ENCODE measurements at regions not wholly inside any gene's neighbourhood (a gene's known extent, or its start where the extent isn't known, plus 50 kb on each side); places are given as distances from the start of the nearest gene placed in this dataset.

DNA sequence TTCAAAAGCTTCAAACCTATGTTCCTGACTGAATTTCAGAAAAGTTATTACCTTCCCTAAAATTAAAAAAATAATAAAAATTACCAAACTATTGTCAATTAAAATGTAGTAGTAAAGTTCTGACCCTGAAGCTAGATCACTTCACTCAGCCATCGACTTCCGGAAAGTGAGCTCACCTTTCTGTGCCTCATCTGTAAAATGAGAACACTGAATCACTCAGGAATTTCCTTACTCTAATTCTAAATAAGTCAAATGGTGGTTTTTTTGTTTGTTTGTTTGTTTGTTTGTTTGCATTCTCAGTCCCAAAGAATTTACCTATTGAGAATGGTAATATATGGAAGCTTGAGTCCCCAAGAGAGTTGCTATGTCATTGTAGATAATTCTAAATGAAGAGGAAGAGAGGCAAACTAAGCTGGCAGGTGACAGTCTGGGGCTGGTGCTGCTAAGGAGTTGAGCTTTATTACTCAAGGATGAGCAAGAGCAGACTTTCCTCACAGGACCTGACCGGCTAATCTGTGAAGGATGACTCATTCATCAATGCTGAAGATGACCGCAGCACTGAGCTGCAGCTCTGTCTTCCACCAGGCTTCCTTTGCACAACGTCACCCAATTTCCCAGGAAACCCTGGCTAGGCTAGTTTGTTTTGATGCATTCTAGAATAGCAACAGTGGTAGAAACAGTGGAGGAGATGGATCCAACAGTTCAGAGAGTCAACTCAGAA is 248.8 kb downstream of the RAB38 start:
- BruUV-seq (replicated peaks), result TSS peak; percentile 75
- no peaks in the 10 kb centered on the region for H3K27me3 Mint-ChIP-seq (ENCODE audit: insufficient read depth, unreplicated experiment)
- peak overlapping the region; percentile 24 for H3K27ac Mint-ChIP-seq (ENCODE audit: low read depth, unreplicated experiment)
- DNase-seq (ENCODE audit: unreplicated experiment), result peak; percentile 85
- H3K4me1 Mint-ChIP-seq (ENCODE audit: insufficient read depth, unreplicated experiment), result peaks cover 6% of the 10 kb centered on the region
- TF ChIP-seq, protein P1, sequence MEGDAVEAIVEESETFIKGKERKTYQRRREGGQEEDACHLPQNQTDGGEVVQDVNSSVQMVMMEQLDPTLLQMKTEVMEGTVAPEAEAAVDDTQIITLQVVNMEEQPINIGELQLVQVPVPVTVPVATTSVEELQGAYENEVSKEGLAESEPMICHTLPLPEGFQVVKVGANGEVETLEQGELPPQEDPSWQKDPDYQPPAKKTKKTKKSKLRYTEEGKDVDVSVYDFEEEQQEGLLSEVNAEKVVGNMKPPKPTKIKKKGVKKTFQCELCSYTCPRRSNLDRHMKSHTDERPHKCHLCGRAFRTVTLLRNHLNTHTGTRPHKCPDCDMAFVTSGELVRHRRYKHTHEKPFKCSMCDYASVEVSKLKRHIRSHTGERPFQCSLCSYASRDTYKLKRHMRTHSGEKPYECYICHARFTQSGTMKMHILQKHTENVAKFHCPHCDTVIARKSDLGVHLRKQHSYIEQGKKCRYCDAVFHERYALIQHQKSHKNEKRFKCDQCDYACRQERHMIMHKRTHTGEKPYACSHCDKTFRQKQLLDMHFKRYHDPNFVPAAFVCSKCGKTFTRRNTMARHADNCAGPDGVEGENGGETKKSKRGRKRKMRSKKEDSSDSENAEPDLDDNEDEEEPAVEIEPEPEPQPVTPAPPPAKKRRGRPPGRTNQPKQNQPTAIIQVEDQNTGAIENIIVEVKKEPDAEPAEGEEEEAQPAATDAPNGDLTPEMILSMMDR (IDR thresholded peaks at IDR 0.05; ENCODE audit: unreplicated experiment), result no peak
- CTCF ChIA-PET, result interaction anchor here (0.6 to 1.3 kb wide), 2 partner anchors 89 to 1053 kb away, joined by 3 to 5 read pairs; no protein-coding TSS in a partner anchor
- POLR2A ChIA-PET, result interaction anchor here (0.6 to 1.0 kb wide), 3 partner anchors 10 to 629 kb away, joined by 3 to 4 read pairs (median 4); no protein-coding TSS in a partner anchor
- no peak overlapping the region for H3K4me3 Mint-ChIP-seq (ENCODE audit: unreplicated experiment)
- no peaks in the 10 kb centered on the region for H3K36me3 Mint-ChIP-seq (ENCODE audit: insufficient read depth, unreplicated experiment)
- no peaks in the 10 kb centered on the region for H3K9me3 Mint-ChIP-seq (ENCODE audit: unreplicated experiment)
- intact Hi-C loops (cut with micrococcal nuclease), result loop anchor here (1.0 kb wide), 1 partner anchor 48 kb away; no protein-coding TSS in a partner anchor

DNA sequence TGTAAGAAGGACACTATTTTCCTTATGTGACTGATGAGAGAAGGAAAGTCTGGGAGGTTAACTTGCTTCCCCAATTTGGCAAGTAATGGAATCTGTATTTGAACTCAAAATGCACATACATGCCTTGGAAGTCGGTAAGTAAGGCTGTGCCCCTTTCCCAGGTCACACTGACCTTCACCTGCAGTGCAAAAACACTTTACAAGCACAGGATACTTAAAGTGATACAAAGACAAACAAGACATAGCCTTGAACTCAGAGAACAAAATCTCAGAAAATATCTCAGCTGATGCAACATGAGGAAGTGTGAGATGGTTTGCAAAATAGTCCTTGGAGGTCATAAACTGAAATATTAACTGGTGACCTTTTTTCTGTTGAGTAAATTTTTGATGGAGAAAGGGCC is 251.1 kb downstream of the RAB38 start:
- no TSS peak for BruUV-seq (replicated peaks)
- H3K4me3 Mint-ChIP-seq (ENCODE audit: unreplicated experiment), result no peak overlapping the region
- intact Hi-C loops (cut with micrococcal nuclease), result no loop called here
- H3K27me3 Mint-ChIP-seq (ENCODE audit: insufficient read depth, unreplicated experiment), result no peaks in the 10 kb centered on the region
- no peak overlapping the region for H3K27ac Mint-ChIP-seq (ENCODE audit: low read depth, unreplicated experiment)
- TF ChIP-seq, protein P1 (IDR thresholded peaks at IDR 0.05; ENCODE audit: unreplicated experiment), result no peak
- POLR2A ChIA-PET, result interaction anchor here (0.7 kb wide), 1 partner anchor 10 kb away, joined by 3 read pairs; no protein-coding TSS in a partner anchor
- CTCF ChIA-PET, result interaction anchor here (0.9 to 1.8 kb wide), 2 partner anchors 9 to 16 kb away, joined by 4 to 6 read pairs; no protein-coding TSS in a partner anchor
- no peak for DNase-seq (ENCODE audit: unreplicated experiment)
- H3K36me3 Mint-ChIP-seq (ENCODE audit: insufficient read depth, unreplicated experiment), result no peaks in the 10 kb centered on the region
- H3K4me1 Mint-ChIP-seq (ENCODE audit: insufficient read depth, unreplicated experiment), result peaks cover 6% of the 10 kb centered on the region
- H3K9me3 Mint-ChIP-seq (ENCODE audit: unreplicated experiment), result no peaks in the 10 kb centered on the region

DNA sequence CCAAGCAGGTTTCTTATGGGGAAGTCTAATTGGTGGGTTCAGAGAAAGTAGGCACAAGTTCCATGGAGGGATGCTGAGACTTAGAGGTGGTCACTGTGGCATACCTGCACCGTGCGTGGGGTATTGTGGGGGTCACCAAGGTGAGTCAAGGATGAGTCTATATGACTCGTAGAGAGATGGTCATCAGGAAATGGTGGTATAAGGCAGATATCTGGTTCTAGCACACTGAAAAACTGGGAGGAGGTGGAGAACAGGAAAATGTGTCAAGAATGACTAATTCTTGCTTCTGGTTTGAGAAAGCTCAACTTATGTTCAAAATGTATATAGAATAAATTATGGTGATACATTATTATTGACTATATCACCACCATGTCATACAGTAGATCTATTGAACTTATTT is 258.1 kb downstream of the RAB38 start:
- H3K36me3 Mint-ChIP-seq (ENCODE audit: insufficient read depth, unreplicated experiment), result no peaks in the 10 kb centered on the region
- DNase-seq (ENCODE audit: unreplicated experiment), result no peak
- ChIA-PET CTCF (interaction anchor here (0.6 to 0.7 kb wide), 3 partner anchors 51 to 624 kb away, joined by 3 to 4 read pairs (median 4); no protein-coding TSS in a partner anchor), POLR2A (no interaction called here)
- H3K27ac Mint-ChIP-seq (ENCODE audit: low read depth, unreplicated experiment), result no peak overlapping the region
- no peaks in the 10 kb centered on the region for H3K27me3 Mint-ChIP-seq (ENCODE audit: insufficient read depth, unreplicated experiment)
- no peak overlapping the region for H3K4me3 Mint-ChIP-seq (ENCODE audit: unreplicated experiment)
- intact Hi-C loops (cut with micrococcal nuclease), result no loop called here
- no peaks in the 10 kb centered on the region for H3K9me3 Mint-ChIP-seq (ENCODE audit: unreplicated experiment)
- H3K4me1 Mint-ChIP-seq (ENCODE audit: insufficient read depth, unreplicated experiment), result no peaks in the 10 kb centered on the region
- TF ChIP-seq, protein P1 (IDR thresholded peaks at IDR 0.05; ENCODE audit: unreplicated experiment), result no peak
- BruUV-seq (replicated peaks), result no TSS peak

DNA sequence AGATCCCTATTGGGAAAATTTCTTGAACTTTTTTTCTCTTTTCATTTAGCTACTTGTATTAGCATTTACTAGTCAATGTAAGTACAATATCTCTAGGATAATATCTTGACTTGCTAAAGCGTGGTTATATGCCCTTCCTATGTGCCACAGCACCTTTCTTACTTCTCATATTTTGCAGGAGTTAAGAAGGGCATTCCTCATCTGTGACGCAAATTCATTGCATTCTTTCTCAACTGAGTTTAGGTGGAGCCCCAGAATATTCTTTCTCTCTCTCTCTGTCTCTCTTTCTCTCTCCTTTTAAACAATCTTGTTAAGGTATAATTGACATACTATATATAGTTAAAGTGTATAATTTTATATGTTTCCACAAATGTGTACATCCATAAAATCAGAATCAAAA is 266.1 kb downstream of the RAB38 start:
- TF ChIP-seq, protein P1 (IDR thresholded peaks at IDR 0.05; ENCODE audit: unreplicated experiment), result no peak
- intact Hi-C loops (cut with micrococcal nuclease), result no loop called here
- Mint-ChIP-seq H3K27ac (ENCODE audit: low read depth, unreplicated experiment) (no peak overlapping the region), H3K4me1 (ENCODE audit: insufficient read depth, unreplicated experiment) (no peaks in the 10 kb centered on the region), H3K4me3 (ENCODE audit: unreplicated experiment) (no peak overlapping the region), H3K9me3 (ENCODE audit: unreplicated experiment) (no peaks in the 10 kb centered on the region), H3K36me3 (ENCODE audit: insufficient read depth, unreplicated experiment) (no peaks in the 10 kb centered on the region), H3K27me3 (ENCODE audit: insufficient read depth, unreplicated experiment) (no peaks in the 10 kb centered on the region)
- POLR2A ChIA-PET, result no interaction called here
- no TSS peak for BruUV-seq (replicated peaks)
- CTCF ChIA-PET, result interaction anchor here (1.6 kb wide), 1 partner anchor 16 kb away, joined by 6 read pairs; no protein-coding TSS in a partner anchor
- DNase-seq (ENCODE audit: unreplicated experiment), result no peak

Measured in MCF 10A (cell line).